Astrocyte (in vitro differentiated cells and primary cell): ENCODE measurements at regions not wholly inside any gene's neighbourhood (a gene's known extent, or its start where the extent isn't known, plus 50 kb on each side); places are given as distances from the start of the nearest gene placed in this dataset.

Experiments
- EZH2 ChIP-seq: IDR thresholded peaks from 2 replicates; pipeline ENCODE4 v1.6.1; 2012; ENCODE audit warnings: mild to moderate bottlenecking, low read length, inconsistent platforms; ENCODE audit not compliant: insufficient read depth
- TF ChIP-seq, protein P1 (sequence below): IDR thresholded peaks from 2 replicates; pipeline ENCODE4 v1.5.1; 2011; ENCODE audit warnings: low read depth, mild to moderate bottlenecking, inconsistent platforms, low read length, moderate library complexity; ENCODE audit not compliant: insufficient read depth

DNA sequence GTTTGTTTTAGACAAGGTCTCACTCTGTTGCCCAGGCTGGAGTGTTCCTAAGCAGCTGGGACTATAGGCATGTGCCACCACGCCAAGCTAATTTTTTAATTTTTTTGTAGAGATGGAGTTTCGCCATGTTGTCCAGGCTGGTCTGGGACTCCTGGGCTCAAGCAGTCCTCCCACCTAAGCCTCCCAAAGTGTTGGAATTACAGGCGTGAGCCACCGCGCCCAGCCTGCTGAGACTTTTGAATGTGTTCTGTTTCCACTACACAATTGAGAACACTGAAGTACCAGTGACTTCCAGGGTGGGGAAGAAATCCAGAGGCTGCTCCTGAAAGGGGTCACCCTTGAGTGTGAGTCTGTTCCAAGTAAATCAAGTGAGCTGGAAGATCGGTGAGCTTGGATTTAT lies 81.3 kb upstream of the ARMC2 start:
- TF ChIP-seq EZH2: no peak
- TF ChIP-seq, protein P1, sequence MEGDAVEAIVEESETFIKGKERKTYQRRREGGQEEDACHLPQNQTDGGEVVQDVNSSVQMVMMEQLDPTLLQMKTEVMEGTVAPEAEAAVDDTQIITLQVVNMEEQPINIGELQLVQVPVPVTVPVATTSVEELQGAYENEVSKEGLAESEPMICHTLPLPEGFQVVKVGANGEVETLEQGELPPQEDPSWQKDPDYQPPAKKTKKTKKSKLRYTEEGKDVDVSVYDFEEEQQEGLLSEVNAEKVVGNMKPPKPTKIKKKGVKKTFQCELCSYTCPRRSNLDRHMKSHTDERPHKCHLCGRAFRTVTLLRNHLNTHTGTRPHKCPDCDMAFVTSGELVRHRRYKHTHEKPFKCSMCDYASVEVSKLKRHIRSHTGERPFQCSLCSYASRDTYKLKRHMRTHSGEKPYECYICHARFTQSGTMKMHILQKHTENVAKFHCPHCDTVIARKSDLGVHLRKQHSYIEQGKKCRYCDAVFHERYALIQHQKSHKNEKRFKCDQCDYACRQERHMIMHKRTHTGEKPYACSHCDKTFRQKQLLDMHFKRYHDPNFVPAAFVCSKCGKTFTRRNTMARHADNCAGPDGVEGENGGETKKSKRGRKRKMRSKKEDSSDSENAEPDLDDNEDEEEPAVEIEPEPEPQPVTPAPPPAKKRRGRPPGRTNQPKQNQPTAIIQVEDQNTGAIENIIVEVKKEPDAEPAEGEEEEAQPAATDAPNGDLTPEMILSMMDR: no peak
